Raji (cell line): ENCODE measurements at regions not wholly inside any gene's neighbourhood (a gene's known extent, or its start where the extent isn't known, plus 50 kb on each side); places are given as distances from the start of the nearest gene placed in this dataset.

Experiments used
- POLR2A ChIP-seq: IDR thresholded peaks from 2 replicates; pipeline ENCODE4 v1.6.1; 2011; ENCODE audit warnings: low read depth, low read length, control low read depth; ENCODE audit not compliant: insufficient read depth

GRCh38 chr13:50552424-50552966 is 291.0 kb downstream of the DLEU7 start:
- TF ChIP-seq POLR2A = no peak

- no peak for TF ChIP-seq POLR2A
Observed at GRCh38 chr13:50561739-50562138, 281.8 kb downstream of the DLEU7 start.

- no peak for TF ChIP-seq POLR2A
Observed at GRCh38 chr13:50566646-50567045, 276.8 kb downstream of the DLEU7 start.

DNA sequence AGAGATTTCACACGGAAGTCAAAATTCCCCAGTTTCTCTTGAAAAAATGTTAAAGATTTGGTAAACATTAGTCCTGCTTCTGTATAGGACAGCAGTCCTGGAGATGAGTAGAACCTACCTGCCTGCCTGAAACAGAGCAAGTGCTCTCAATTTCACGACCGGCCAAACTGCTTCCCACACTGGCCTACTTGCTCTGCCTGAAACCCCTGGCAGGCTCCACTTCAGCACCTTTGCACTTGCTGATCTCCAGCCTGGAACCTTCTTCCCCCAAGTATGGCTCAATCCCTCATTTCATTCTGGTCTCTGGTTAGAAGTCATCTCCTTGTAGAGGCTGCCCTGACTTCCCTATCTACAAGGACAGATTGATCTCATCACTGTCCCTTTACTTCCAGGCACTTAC is 271.4 kb downstream of the DLEU7 start:
- TF ChIP-seq POLR2A = no peak

GRCh38 chr13:50573066-50573465 is 270.4 kb downstream of the DLEU7 start:
- no peak for TF ChIP-seq POLR2A

GRCh38 chr13:50574731-50575130 is 268.8 kb downstream of the DLEU7 start:
- TF ChIP-seq POLR2A = no peak

DNA sequence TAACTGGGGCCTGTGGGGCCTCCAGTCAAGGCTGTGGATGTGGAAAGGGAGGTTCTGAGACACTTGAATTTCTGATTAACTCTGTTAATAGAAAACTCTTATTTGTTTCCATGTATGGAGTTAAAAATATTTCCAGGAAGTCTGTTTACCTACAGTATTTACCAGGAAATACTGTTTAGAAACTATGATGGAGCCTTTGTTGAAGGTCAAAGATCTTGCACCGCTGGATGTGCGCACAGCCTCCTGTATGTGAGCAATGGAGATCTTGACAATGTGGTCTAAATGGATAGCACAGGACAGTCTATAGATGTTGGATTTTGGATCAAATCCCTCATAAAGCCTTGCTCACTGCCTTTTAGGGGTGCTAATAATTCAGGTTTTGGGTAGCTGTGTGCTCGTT is 268.4 kb downstream of the DLEU7 start:
- no peak for TF ChIP-seq POLR2A

- no peak for TF ChIP-seq POLR2A
Observed at GRCh38 chr13:50576156-50576555, 267.3 kb downstream of the DLEU7 start.

- TF ChIP-seq POLR2A = no peak
Observed at GRCh38 chr13:50577806-50578205, 265.7 kb downstream of the DLEU7 start.

- no peak for TF ChIP-seq POLR2A
Observed at GRCh38 chr13:50580684-50581305, 262.7 kb downstream of the DLEU7 start.

- no peak for TF ChIP-seq POLR2A
Observed at GRCh38 chr13:50581586-50582196, 261.8 kb downstream of the DLEU7 start.

DNA sequence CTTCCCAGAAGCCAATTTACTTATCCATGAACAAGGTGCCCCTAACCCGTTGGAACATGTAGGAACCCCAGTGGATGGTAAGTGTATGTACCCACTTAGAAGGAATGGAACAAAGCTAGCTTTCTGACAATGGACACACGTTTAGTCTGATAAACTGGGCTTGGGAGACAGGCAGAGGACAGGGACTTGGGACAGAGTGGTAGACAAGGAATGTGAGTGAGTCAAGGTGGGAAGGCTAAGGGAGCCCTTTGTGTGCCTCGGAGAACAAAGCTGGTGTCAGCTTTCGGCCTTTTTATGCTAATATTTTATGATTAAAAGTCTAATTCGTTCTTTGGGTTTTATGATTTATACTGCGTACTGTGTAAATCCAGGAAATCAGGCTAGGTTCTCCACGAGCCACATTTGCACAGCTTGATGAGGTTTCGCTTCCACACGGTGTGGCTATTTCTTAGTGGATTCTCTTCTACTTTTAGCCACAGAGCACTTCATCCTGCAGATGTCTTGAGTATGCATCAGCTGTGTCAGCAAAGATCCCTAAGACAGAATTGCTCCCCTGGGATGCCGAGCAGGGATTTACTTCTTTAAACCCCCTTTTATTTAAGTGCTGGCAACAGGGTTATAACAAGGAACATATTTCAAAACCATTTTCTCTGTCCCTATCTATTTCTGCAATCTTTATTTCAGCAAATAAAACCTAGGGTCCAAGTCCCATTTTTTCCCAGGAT is 258.5 kb downstream of the DLEU7 start:
- TF ChIP-seq POLR2A = no peak

DNA sequence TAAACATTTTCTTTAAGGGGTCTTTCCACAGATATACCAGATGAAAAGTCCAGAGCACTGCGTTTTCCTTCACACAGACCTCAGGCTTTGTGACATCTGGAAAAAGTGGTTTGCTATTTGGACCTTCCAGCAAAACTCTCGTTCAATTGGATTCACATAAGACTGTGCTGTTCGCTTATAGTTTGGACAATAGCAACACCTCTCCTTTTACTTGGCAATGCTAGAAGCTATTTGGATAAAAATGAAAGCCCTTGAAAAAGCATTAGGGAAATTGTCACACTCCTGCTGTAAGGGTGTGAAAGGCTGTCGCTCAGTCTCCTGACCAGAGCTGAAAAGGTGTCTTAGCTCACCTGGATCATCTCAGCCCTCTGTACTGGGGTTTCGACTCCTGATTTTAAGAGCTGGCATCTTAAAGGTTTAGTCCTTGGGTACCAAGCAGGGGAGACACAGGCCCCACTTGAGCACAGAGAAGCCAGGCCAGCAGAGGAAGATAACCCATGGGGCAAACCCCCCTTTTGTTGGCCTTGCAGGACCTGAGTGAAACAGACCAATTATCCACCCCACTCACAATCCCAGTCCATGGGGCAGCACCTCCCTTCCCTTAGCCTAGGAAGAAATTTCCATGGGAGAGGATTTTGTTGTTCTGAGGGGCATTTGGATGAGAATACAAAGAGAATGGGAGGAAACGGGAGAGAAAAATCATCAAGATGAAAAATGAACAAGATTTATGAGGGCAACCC is 257.6 kb downstream of the DLEU7 start:
- no peak for TF ChIP-seq POLR2A

GRCh38 chr13:50586414-50587083 is 256.9 kb downstream of the DLEU7 start:
- TF ChIP-seq POLR2A = no peak

DNA sequence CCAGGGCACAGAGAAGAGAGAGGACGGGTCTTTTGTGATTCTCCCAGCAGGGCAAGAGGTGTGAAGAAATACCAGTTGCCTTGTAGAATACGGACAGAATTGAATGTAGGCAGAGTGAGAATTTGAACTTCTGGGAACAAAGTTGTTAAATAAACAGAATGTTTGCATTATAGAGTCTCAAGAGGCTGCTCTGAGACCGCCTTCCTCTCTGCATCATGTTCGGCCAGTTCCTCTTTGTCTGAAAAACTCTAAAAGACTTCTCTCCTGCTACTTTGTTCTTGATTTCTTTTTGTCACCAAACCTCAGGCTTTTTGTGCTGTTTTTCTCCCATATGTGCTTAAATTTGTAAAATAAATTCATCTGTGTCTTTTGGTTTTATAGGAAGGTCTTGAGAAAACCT is 256.4 kb downstream of the DLEU7 start:
- no peak for TF ChIP-seq POLR2A
